HG02840 (cell line): ENCODE measurements at regions not wholly inside any gene's neighbourhood (a gene's known extent, or its start where the extent isn't known, plus 50 kb on each side); places are given as distances from the start of the nearest gene placed in this dataset.

ENCODE experiments used
- ATAC-seq: cut with Tn5 transposase; IDR thresholded peaks from one replicate; pipeline ENCODE4 v1.9.1; 2021; ENCODE audit warnings: mild to moderate bottlenecking, moderate library complexity, moderate number of reproducible peaks; ENCODE audit not compliant: unreplicated experiment, low FRiP score

GRCh38 chr13:32859707-32860292 is 156.4 kb upstream of the KL start:
- no peak for ATAC-seq

- no peak for ATAC-seq
Measured at GRCh38 chr13:32861304-32861703, 154.9 kb upstream of the KL start.

GRCh38 chr13:32863596-32863995 is 152.6 kb upstream of the KL start:
- ATAC-seq = no peak

DNA sequence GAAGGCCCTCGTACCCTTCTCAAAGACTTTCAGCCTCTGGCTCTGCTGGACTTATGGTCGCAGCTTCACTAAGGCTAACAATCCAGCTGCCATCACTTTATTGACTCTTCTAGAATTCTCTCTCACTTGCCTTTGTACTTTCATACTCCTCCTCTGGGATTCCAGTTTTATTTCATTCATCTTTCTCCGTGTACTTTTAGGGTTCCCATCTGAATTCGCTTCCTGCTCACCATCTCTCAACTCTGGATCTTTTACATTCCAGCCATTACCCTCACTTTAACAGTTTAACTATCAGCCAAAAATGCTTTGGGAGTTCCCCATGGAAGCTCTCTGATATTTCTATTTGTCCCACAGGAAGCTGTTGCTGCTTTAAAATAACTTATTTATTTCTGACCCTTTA is 149.3 kb upstream of the KL start:
- no peak for ATAC-seq

DNA sequence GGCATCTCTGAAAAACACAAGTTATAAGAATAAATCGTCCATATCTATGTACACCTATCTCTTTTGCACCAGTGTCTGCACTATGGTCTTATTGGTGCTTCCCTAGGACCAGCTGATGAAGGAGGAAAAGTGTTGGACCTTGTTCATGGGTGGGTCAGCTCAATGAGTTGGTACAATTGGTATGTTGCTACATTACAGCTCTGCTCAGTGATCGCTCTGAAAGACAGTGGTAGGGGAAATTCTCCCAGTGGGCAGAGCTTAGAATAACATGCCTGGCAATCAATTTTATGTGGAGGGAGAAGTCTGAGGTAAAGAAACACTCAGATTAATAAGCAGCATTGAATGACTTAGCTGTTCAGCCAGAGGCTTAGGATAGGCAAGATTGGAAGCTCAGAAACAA is 138.7 kb upstream of the KL start:
- ATAC-seq = no peak

GRCh38 chr13:32878163-32878562 is 138.1 kb upstream of the KL start:
- ATAC-seq = no peak

GRCh38 chr13:32880636-32881035 is 135.6 kb upstream of the KL start:
- no peak for ATAC-seq

DNA sequence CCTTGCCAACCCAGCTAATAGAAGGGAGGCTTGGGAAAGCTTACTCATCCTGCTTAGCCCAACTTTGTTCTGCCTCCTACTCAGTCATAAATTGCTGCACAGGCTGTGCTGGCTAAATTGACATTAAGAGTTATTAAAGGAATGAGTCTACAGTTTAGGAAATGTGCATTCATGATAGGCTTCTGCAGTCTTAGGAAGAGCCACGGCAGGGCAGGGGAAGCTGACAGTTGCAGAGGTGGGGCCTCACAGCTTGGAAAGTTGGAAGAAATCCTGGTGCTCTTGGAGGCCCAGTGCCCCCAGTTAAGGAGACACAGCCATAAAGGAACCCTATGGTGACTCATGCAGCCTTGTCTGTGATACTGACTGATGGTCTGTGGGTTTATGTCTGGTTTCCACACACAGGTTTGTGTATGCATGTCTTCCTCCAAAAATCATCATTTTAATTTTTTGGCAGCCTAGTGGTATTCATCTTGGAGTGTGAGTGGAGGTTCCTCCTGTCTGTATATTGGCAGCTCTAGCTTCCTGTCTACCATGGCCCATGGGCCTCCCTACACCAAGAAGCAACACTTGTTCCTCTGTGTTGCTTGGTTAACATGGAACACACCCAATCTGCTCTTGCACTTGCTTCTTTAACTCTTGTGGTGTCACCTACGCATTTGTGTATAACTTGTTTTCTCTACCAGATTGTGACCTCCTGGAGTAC is 135.0 kb upstream of the KL start:
- ATAC-seq = no peak

DNA sequence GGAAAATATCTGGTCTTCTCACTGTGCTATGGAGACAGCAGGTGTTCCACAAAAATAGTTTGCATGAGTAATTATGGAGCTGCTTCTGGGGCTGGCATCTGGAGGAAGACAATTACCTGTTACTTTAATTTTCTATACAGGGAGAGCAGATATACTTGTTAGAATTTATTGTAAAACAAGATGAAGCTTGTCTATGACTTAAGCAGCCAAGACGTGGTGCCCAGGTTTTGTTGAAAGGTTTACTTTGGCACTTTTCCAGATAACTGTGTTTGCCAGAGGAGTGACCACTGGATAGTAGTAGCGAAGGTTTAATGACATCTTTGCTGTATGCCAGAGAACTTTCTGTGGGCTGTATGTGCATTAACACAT is 134.5 kb upstream of the KL start:
- no peak for ATAC-seq

GRCh38 chr13:32882691-32883090 is 133.5 kb upstream of the KL start:
- ATAC-seq = no peak

DNA sequence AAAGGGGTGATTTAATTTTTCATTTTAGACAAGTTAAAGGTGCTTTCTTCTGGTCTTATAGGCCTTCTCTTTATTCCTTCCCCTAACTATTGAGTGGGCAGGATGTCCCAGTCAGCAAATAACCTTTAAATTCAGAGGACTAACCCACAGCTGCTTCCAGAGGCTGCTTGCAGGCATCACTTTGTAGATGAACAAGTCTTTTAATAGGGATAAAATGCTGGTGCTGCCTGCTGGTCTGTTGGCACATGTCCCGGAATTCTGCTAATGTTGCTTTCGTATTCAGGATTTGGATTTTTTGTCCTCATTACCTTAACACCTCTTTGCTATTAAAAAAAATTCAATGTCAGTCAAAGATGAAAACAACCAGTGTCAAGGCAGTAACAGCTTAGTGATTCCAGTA is 132.7 kb upstream of the KL start:
- ATAC-seq = no peak

DNA sequence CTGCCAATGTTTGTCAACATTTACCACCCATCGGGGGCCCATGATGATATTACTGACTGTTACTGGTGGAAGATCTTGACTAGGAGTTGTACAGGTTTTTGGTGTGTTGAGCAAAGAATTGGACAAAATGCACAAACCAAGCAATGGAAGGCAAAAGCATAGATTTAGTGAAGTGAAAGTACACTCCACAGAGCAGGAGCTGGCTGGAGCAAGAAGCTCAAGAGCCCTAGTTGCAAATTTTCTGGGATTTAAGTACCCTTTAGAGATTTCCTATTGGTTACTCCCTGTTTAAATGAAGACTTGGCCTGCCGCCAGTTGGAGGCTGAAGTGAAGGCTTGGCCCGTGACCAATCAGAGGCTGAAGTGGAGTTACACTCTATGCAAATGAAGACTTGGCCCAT is 128.6 kb upstream of the KL start:
- ATAC-seq = no peak

GRCh38 chr13:32889986-32890565 is 126.1 kb upstream of the KL start:
- no peak for ATAC-seq

- ATAC-seq = no peak
Measured at GRCh38 chr13:32893176-32893575, 123.0 kb upstream of the KL start.

DNA sequence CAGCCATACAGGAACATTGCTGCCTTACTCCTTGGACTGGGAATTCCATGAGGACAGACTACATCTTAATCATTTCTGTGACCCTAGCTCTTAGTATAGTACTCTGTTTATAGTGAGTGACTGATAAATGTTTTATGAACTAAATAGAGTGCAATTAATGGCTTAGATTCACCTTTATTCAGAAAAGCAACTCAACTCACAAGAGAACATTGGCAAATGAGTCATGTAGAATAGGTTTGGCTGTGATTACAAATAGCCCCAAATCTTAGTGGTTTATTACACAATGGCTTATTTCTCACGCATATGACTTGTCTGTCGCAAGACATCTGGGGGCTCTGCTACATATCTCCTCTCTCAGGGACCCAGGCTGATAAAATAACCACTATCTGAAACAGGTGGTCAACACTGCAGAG is 121.6 kb upstream of the KL start:
- ATAC-seq = no peak

DNA sequence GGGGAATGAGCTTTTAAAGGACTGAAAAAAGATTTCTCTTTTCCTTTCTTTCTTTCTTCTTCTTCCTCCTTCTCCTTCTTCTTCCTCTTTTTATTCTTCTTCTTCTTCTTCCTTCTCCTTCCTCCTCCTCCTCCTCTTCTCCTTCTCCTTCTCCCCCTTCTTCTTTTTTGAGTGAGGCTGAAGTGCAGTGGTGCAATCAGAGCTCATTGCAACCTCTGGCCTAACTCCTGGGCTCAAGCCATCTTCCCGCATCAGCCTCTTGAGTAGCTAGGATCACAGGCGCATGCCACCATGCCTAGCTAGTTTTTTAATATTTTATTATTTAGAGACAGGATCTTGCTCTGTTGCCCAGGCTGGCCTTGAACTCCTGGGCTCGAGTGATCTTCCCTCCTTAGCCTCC is 120.9 kb upstream of the KL start:
- ATAC-seq = no peak

- ATAC-seq = no peak
Measured at GRCh38 chr13:32897296-32897695, 118.9 kb upstream of the KL start.

GRCh38 chr13:32902029-32902780 is 114.0 kb upstream of the KL start:
- no peak for ATAC-seq

DNA sequence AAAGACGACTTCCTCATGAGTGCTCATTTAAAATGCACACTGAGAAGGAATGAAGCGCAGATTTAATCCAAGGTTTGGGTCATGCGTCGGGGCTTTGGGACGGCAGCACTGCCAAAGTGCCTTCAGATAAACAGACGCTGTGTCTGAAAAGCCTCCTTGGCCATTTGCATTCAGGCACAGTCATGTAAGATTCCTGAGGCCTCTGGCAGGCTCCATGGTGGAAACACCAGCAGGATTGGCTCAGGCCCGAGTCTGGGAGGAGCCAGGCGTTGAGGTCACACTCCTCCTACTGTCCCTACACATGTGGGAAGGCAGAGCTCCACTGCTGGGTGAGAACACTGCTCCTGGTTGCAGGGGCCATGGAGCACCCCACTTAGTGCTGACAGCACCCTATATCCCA is 113.3 kb upstream of the KL start:
- ATAC-seq = no peak

DNA sequence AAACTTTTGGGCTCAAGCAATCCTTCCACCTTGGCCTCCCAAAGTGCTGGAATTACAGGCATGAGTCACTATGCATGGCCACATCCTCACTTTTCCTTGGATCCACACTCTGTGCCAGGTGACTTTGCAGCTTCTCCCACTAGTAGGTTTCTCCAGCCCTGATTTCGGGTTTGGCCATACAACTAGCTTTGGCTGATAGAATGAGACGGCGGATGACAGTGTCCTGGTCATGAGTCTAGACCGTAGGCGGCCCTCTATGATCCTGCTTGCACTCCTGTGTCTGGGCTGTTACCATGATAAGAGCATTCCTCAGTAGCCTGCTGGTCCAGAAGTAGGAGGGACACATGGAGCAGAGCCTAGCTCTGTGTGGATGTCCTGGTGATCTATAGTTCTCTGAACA is 112.5 kb upstream of the KL start:
- ATAC-seq = no peak

GRCh38 chr13:32904266-32904665 is 112.0 kb upstream of the KL start:
- no peak for ATAC-seq
